Neutrophil (primary cell): ENCODE measurements at regions not wholly inside any gene's neighbourhood (a gene's known extent, or its start where the extent isn't known, plus 50 kb on each side); places are given as distances from the start of the nearest gene placed in this dataset.
"Not testable (repeated sequence)": the region's sequence is repeated elsewhere in the genome, so short reads cannot be mapped to it uniquely, and the experiment has no call there.

ENCODE experiments used
- H3K27ac ChIP-seq: fragments of 200-600 bp; sonication (generic); 2 replicates; pipeline ENCODE4 v1.5.1; 2016; ENCODE audit warnings: mild to moderate bottlenecking, moderate library complexity
- H3K27me3 ChIP-seq: fragments of 200-600 bp; sonication (generic); 2 replicates; pipeline ENCODE4 v1.6.0; 2016; ENCODE audit warnings: mild to moderate bottlenecking
- H3K36me3 ChIP-seq: fragments of 200-600 bp; sonication (generic); 2 replicates; pipeline ENCODE4 v1.5.1; 2017
- H3K4me1 ChIP-seq, 2 experiments: fragments of 200-600 bp in 1 of 2; sonication (generic) in 1 of 2; 1 replicate in 1 of 2; 2 replicates in 1 of 2; pipeline versions ENCODE4 v1.5.1 to v1.6.1; 2013 to 2016; ENCODE audit warnings: low read depth in 1 of 2, low read length in 1 of 2, mild to moderate bottlenecking in 1 of 2, moderate library complexity in 1 of 2; ENCODE audit not compliant: control insufficient read depth in 1 of 2, insufficient read depth in 1 of 2
- H3K4me3 ChIP-seq, 2 experiments: fragments of 200-600 bp in 1 of 2; sonication (generic) in 1 of 2; 1 replicate in 1 of 2; 2 replicates in 1 of 2; pipeline ENCODE4 v1.5.1; 2013 to 2016; ENCODE audit warnings: low read depth in 1 of 2, low read length in 1 of 2, mild to moderate bottlenecking in 1 of 2, moderate library complexity in 1 of 2
- H3K9me3 ChIP-seq: fragments of 200-600 bp; sonication (generic); 2 replicates; pipeline ENCODE4 v1.5.1; 2016
- CTCF ChIP-seq: fragments of 200-600 bp; sonication (generic); IDR thresholded peaks from 2 replicates; pipeline ENCODE4 v1.5.1; 2016; ENCODE audit warnings: antibody characterized with exemption

GRCh38 chr6:119728220-119728750 is 378.7 kb upstream of the MAN1A1 start:
- H3K9me3 ChIP-seq, result no peaks in the 10 kb centered on the region
- no peaks in the 10 kb centered on the region for H3K4me1 ChIP-seq
- no peak overlapping the region for H3K4me3 ChIP-seq
- H3K27ac ChIP-seq, result no peak overlapping the region
- no peaks in the 10 kb centered on the region for H3K27me3 ChIP-seq
- H3K36me3 ChIP-seq, result no peaks in the 10 kb centered on the region
- no peak for TF ChIP-seq CTCF

- Histone ChIP-seq H3K27me3 (no peaks in the 10 kb centered on the region), H3K4me1 (no peaks in the 10 kb centered on the region), H3K27ac (no peak overlapping the region), H3K9me3 (no peaks in the 10 kb centered on the region), H3K36me3 (no peaks in the 10 kb centered on the region), H3K4me3 (no peak overlapping the region)
- no peak for TF ChIP-seq CTCF
Measured at GRCh38 chr6:119727504-119728219, 378.1 kb upstream of the MAN1A1 start.

- not testable (repeated sequence) for H3K27me3 ChIP-seq, H3K4me1 ChIP-seq, H3K4me3 ChIP-seq, H3K9me3 ChIP-seq, H3K36me3 ChIP-seq, H3K27ac ChIP-seq
Measured at GRCh38 chr6:119726912-119727311, 377.4 kb upstream of the MAN1A1 start.

GRCh38 chr6:119726086-119726485 is 376.5 kb upstream of the MAN1A1 start:
- Histone ChIP-seq H3K27me3 (no peaks in the 10 kb centered on the region), H3K4me1 (no peaks in the 10 kb centered on the region), H3K4me3 (no peak overlapping the region), H3K27ac (no peak overlapping the region), H3K36me3 (no peaks in the 10 kb centered on the region), H3K9me3 (no peaks in the 10 kb centered on the region)
- no peak for TF ChIP-seq CTCF

- H3K27ac ChIP-seq, result no peak overlapping the region
- H3K4me3 ChIP-seq, result no peak overlapping the region
- H3K27me3 ChIP-seq, result no peaks in the 10 kb centered on the region
- TF ChIP-seq CTCF, result no peak
- no peaks in the 10 kb centered on the region for H3K4me1 ChIP-seq
- no peaks in the 10 kb centered on the region for H3K9me3 ChIP-seq
- no peaks in the 10 kb centered on the region for H3K36me3 ChIP-seq
Measured at GRCh38 chr6:119720160-119720559, 370.6 kb upstream of the MAN1A1 start.

- H3K4me3 ChIP-seq, result no peak overlapping the region
- H3K4me1 ChIP-seq, result no peaks in the 10 kb centered on the region
- H3K9me3 ChIP-seq, result no peaks in the 10 kb centered on the region
- no peak overlapping the region for H3K27ac ChIP-seq
- no peaks in the 10 kb centered on the region for H3K27me3 ChIP-seq
- H3K36me3 ChIP-seq, result no peaks in the 10 kb centered on the region
- TF ChIP-seq CTCF, result no peak
Measured at GRCh38 chr6:119717942-119718341, 368.4 kb upstream of the MAN1A1 start.
